ENCODE measurements at regions not wholly inside any gene's neighbourhood (a gene's known extent, or its start where the extent isn't known, plus 50 kb on each side); places are given as distances from the start of the nearest gene placed in this dataset.
"Not testable (repeated sequence)": the region's sequence is repeated elsewhere in the genome, so short reads cannot be mapped to it uniquely, and the experiment has no call there.

DNA sequence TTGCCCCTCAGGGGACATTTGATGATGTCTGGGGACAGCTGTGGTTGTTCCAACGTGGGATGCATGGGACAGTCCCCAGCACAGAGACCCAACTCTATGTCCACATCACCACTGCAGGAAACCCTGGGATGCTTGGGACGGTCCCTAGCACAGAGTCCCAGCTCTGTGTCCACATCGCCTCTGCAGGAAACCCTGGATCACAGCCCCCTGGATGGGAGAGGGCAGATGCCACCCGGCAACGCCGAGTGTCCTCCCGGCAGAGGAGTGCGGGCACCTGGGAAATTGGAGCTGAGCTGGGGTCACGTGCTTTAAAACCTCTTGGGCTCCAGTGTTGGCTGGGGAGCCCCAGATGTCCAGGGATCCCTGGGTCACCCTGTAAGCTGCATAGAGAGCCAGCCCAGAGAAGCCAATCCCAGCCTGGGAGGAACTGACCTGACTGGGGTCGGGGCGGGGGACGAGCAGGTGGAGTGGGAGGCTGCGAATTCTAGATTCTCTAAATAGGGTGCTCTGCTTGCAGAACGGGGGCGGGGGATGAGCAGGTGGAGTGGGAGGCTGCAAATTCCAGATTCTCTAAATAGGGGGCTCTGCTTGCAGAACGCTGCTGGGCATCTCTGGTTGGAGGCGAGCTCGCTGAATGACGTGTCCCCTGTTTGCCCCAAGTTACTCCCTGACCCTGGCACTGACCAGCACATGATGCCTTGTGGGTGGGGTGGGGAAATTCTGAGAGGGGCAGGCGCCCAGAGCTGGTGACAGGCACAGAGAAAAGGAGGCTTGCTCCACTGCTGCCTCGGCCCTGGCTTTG lies 1197.8 kb downstream of the BRD1 start:
- DNase-seq (ENCODE audit: low read depth in 3 of 3): no peak

DNA sequence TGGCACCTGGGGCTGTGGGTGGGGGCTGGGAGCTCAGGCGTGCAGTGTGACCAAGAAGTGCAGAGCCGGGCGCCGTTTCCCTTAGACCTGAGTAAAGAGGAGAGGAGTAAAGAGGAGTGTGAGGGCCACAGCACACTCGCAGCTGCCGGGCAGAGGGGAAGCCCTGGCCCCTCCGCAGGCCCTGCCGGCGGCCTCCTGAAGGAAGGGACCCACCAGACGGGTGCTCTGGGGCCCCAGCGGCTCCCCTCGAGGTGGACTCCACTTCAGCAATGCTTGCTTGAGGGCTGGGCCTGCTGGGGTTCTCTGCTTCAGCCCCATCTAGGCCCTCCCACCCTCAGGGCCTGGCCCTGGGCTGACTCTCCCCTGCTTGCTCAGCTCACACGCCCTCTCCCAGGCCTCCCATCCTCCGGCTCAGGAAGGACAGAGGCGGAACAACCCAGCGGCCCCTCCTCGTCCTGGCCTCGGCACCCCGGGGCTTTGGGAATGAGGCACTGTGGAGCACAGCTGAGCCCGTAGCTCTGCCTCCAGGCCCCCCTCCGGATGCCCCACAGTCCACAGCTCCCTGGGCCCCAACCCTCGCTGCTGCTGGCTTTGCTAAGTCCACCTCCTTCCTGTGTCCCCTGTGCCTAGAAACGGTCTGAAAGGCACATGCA lies 1198.7 kb downstream of the BRD1 start:
- DNase-seq (ENCODE audit: low read depth in 3 of 3): no peak

DNA sequence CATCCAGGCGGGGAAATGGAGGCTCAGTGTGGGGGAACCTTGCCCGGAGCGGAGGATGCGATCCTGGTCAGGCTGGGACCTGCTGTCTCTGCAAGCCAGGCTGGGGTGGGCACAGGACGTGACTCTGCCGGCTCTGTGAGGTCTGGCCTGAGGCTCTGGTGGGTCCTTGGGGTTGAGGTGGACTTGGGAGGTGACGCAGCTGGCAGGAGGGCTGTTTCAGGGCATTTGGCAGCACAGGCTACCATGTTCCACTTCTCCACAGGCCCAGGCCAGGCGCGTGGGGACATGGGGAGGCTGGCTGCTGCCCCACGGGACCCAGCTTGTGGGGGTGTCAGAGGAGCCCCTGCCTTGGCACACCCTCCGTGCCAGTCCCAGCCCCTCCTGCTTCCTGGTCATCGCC lies 1199.7 kb downstream of the BRD1 start:
- no peak for DNase-seq (ENCODE audit: low read depth in 3 of 3)

DNA sequence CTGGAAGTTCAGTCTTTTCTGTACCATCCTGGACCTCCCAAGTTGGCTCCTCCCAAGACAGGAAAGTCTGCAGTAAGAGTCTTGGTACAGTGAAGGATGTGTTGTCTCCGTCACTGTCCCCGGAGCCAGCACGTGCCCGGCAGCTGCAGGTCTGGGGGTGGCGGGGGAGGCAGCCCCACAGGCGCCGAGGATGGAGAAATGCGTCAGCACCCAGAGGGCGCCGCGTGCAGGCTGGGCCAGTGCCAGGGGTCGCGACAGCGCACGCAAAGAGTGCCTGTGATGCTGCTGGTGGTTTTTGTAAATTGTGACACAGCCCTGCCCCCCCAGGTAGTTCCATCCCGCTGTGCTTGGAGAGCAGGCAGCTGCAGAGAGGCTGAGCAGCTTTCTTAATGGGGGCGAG lies 1200.5 kb downstream of the BRD1 start:
- DNase-seq (ENCODE audit: low read depth in 3 of 3): no peak

DNA sequence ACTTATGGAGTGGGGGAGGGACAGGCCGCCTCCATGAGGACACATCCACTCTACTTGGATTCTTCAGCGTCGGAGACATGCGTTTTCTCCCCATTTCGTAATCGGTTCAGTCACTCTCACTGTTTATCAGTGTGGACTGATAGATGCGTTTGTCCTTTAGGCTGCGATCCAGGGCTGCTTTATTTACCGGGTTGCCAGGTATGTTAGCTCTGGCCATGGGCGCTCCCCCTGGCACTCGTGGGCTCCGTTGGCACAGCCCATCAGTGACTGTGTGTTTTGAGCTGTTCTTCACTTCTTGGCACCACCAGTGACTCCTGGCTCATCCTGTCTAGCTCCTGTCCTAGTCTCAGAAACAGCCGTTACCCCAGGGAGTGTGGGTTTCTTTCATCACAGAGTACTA lies 1203.3 kb downstream of the BRD1 start:
- DNase-seq (ENCODE audit: low read depth in 3 of 3): no peak

DNA sequence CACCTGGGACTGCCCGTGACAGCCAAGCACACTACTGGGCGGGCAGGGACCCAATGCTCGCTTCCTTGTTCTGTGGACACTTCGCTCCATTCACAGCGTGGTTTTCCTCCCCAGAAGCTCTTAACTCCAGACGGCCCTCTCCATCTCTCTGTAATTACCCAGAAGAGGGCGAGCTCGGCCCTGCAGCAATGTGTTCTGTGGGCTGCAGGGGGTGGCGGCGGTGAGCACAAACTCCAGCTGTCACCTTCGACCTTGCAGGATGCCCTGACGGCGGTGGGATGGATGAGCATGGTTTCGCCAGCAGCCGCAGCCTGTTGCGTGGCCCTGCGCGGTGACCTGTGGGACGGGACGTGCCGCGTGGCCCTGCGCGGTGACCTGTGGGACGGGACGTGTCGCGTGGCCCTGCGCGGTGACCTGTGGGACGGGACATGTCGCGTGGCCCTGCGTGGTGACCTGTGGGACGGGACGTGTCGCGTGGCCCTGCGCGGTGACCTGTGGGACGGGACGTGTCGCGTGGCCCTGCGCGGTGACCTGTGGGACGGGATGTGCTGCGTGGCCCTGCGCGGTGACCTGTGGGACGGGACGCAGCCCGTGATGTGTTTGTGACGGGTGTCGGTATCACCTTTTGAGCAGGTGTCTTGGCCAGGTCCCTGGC lies 1204.7 kb downstream of the BRD1 start:
- no peak for DNase-seq (ENCODE audit: low read depth in 3 of 3)

DNA sequence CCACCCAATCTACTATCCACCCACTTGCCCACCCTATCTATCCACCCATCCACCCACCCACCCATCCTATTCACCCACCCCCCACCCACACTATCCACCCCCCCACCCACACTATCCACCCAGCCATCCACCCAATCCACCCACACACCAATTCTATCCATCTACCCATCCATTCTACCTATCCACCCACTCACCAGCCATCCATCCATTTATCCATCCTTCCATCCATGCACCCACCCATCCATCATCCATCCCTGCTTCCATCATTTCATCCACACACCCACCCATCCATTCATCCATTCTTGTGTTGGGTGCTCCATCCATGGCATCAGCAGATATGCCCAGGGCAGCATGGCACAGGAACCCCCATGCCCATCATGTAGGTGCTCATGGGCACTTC lies 1206.6 kb downstream of the BRD1 start:
- no peak for DNase-seq (ENCODE audit: low read depth in 3 of 3)

DNA sequence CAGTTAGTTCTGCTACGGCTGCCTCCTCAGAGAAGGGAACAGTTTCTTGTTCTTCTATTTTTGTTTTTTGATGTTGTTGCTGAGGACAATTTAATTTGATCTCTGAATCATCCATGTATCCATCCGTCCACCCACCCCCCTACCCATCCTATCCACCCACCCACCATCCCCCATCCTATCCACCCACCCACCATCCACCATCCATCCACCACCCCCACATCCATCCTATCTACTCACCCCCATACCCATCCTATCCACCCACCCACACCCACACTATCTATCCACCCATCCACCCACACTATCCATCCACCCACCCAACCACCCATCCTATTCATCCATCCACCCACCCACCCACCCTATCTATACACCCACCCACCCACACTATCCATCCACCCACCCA lies 1207.2 kb downstream of the BRD1 start:
- DNase-seq (ENCODE audit: low read depth in 3 of 3): not testable (repeated sequence)

DNA sequence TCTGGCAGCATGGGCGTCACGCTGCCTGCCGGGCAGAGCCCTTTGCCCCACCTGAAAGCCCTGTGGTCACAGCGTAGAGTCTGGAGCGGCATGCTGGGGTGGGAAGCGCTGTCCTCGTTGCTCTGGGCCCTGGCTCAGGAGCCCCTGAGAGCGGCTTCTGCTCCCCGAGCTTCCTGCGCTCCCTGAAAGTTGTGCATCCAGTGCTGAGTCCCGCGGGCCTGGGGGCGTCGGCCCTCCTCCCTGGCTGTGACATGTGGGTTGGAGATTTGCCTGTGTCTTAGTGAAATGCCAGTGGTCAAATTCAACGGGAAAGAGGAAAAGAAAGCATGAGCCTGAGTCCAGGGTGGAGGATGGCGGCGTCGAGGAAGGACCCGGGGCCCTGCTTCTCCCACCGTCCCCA lies 1208.0 kb downstream of the BRD1 start:
- DNase-seq (ENCODE audit: low read depth in 3 of 3): no peak

DNA sequence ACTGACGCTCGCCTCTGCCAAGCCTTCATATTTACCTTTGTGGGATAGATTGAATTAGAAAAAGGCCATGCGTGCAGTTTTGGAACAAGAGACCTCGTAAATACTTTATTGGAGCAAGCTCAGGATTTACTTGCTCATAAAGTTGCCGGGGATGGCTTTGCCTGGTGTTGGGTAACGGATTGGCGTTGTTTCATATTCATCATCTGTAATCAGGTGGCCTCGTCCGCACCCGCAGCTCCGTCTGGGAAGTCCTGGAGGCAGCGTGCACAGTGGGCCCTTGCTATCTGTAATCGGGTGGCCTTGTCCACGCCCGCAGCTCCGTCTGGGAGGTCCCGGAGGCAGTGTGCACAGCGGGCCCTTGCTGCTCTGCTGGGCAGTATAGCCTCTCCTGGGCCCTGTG lies 1209.3 kb downstream of the BRD1 start:
- no peak for DNase-seq (ENCODE audit: low read depth in 3 of 3)

DNA sequence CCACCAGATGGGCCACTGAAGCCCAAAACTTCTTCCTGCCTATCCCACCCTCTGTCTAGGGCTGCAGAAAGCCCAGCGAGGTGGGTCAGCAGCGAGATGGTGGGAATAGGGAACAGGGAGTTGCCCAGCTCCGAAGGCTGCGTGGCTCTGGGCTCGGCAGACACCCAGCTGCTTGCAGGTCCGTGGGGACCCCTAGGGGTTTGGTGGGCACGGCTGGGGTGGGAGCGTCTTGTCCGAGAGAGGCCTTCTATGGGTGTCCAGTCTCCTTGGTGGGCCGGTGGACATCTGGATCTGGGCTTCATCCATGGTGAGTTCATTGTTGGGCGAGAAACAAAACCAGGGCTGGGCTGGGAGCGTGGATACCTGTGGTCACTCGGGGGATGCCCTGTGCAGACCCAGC lies 1211.0 kb downstream of the BRD1 start:
- no peak for DNase-seq (ENCODE audit: low read depth in 3 of 3)

DNA sequence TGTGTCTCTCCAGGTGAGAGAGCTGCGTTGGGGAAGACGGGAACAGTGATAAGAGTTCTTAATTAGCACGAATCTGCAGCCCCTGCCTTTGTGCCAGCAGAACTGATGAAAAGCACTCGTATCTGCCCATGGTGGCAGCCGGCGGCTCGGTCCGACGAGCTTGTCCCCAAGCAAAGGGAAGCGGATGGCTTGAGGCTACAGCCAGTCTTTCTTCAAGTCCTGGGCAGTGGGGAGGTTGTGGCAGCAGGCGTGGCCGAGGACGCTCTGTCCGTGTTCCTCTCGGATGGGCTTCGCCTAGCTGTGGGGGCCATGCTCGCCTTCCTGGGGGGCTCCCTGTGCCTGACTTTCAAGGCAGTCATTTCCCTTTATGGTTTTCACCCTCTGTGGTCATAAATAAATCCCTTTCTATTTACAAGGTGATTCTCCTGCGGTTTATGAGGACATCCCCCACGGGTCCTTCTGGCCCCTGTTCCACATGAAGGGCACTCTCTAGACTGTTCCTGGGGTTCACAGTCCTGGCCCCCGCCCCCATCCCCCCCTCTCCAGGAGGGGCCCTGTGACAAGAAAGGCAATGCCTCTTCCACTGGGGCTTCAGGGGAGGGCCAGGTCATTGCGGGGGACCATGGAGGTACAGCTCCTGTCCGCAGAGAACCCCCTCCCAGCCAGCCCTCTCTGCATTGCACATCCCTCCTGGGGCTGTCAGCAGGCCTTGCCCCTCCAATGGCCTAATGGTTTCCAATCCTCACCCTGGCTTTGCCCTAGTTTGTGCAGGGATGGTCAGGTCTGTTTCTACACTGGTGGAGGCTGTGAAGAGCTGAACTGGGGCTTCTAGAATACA lies 1212.3 kb downstream of the BRD1 start:
- no peak for DNase-seq (ENCODE audit: low read depth in 3 of 3)

DNA sequence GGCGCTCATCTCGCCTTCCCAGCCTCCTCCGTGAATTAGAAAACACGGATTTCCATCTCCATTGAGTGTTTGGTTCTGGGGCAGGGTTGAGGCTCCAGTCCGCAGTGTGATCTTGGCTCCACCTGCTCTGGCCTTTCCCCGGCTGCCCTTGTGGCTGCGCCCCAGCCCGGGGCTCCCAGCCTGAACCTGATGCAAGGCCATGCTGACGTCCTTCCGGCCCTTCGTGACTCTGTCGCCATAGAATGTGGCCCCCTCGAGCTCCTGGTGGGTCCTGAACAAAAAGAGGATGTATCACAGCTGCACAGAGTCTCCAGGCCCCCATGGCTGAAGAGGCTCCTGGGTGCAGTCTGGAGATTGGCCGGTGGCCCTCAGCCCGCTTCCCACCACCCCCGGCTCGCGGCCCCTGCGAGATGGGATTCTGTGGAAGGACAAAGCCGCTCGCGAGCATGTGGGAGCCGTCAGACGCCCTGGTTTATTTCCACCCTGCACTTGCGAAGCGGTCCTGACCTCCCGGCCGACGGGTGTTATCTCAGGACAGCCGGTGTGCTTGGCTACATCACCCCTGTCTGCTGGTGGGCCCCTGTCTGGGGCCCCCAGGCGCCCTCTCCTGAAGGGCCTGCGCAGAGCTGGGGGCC lies 1214.0 kb downstream of the BRD1 start:
- DNase-seq (ENCODE audit: low read depth in 3 of 3): no peak

DNA sequence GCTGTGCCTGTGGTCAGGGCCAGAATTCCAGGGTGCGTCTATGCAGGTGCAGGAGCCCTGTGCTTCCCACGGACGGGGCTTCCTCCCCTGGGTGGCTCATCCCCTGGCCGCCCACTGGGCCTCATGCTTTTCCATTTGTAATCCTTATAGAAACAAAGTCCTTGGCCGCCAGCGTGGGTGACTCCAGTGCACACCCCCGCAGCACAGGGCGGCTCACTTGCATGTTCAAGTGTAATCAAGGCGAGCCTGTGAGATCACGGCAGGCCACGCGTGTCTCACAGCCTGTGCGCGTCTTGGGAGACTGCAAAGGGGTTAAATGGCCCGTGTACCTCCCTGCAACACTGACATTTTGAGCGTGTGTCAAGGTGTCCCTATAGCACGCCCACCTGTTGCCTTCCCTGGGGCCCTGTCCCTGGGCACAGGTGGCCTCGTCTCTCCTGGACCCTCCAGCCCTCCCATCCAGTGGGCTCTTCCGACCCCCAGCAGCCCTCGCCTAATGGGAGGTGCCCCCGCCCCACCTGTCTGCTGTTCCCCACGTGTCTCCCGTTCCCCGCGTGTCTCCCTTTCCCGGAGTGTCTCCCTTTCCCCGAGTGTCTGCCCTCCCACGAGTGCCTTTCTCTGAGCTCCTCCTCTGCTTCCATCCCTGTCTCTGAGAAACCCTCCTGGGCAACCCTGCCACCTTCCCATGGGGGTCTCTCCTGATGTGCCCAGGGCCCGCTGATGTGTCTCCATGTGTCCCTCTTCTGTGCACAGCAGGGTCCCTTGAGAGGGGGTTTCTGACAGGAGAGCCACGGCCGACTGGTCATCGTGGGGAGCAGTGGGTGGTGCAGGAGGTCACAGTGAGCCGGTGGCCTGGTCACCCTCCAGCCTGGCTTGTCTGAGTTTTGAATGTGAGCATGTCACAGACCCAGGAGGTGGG lies 1215.3 kb downstream of the BRD1 start:
- DNase-seq (ENCODE audit: low read depth in 3 of 3): no peak

DNA sequence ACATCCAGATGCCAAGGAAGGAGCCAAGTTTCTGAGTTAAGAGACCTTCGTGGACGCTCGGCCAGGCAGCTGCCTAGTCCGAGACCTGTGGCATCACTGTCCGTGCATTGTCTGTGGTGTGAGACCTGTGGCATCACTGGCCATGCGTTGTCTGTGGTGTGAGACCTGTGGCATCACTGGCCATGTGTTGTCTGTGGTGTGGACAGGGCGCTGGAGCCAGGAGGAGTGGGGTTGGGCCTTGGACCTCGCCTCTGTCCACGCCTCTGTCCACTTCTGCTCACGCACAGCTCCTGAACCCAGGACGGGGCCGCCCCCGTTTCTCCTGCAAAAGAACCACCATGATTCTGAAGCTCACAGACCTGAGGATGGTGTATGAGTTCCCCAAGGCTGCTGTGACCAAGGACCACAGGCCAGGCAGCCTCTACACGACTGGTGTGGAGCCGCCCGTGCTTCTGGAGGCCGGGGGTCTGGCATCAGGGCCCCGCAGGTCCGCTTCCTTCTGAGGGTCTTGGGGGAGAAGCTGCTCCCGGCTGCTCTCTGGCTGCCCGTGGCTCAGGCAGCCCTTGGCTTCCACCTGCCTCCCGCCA lies 1218.3 kb downstream of the BRD1 start:
- DNase-seq (ENCODE audit: low read depth in 3 of 3): no peak

DNA sequence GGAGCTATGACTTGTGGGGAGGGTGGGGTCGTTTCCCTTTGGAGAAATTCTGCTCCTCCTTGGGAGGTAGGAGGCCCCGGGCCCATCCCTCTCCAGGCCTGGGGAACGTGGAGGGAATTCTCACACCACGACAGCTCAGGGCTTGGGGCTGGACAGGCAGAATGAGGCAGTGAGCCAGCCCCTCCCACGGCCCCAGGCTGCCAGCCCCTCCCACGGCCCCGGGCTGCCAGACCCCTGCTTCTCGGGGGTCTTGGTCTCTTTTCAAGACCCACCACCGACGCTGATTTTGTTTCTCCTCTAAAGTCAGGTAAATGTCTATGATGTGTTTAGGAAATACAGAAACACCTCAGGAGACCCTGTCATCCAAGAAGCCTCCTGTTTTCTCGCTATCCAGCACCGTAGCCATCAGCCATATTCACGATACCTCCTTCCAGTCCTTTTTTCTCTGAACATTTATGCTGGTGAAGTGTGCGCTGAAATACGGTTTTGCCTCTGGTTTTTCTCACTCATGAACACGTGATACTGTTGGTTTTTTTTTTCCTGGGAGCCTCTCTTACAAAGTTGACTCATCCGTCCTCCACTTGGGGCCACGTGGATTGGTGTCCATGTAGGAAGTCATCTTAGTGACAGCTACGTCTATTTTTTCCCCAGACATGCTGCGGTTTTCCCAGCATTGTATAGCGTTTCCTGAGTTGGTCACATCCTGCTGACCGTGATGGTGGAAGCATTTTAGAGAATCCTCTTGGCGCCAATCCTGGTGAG lies 1219.6 kb downstream of the BRD1 start:
- no peak for DNase-seq (ENCODE audit: low read depth in 3 of 3)

DNA sequence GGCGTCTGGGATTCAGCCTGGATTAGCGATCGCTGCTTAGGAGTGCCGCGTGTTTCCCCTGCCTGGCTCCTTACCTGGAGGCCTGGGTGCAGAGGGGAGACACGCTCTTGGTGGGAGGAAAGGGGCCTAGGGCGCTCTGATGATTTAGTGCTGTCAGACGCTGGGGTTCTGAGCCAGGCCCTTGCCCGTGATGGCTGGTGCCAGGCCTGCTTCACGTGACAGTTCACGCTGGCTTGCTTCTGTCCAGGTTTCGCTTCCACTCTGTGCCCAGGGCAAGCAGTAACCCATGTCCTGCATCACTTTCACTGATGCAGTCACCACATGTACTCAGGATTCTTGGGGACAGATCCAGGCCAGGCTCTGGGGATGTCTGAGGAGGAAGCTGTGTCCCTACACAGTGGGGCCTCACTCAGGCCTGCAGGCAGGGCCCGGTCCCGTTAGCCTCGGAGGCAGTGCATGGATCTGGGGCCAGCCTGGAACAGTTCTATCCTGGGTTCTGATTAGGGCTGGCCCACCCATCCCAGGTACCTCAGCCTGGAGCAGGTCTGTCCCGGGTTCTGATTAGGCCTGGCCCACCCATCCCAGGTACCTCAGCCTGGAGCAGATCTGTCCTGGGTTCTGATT lies 1220.9 kb downstream of the BRD1 start:
- no peak for DNase-seq (ENCODE audit: low read depth in 3 of 3)

DNA sequence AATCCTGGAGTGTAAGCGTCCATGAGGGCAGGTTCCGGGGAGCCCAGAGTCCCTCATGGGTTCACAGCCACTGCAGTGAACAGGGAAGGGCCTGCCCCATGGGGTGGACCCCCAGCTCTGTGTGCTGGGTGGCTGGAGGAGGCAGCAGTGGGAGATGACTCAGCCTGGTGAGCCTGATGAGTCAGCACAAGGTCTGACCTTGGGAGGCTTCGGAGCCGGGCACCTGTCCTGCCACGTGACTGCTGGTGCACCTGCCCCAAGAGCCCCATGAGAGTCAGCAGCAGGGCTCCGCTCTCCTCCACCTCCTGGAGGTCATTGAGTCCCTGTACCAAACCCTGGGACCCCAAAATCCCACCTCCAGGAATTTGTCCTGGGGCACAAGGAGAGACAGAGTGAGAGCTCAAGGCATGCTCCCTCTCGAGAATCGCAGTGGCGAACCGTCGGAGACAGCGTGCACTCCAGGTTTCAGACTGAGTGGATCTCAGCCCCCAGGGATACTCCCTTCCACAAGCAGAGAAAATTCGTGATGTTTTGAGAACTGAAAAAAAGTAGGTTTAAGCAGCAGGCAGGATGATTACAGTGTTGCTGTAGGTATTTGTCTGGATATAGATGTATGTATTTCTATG lies 1221.7 kb downstream of the BRD1 start:
- no peak for DNase-seq (ENCODE audit: low read depth in 3 of 3)

DNA sequence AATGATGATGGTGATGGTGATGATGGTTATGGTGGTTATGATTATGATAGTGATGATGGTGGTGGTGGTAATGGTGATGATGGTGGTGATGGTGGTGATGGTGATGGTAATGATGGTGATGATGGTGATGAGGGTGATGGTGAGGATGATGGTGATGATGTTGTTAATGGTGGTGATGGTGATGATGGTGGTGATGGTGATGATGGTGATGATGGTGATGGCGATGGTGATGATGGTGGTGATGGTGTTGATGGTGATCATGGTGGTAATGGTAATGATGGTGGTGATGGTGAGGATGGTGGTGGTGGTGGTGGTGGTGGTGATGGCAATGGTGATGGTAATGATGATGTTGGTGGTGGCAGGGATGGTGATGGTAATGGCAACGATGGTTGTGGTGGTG lies 1222.5 kb downstream of the BRD1 start:
- no peak for DNase-seq (ENCODE audit: low read depth in 3 of 3)

Data from stimulated activated CD4-positive, alpha-beta T cell treated with anti-CD3 and anti-CD28 coated beads, TNF-alpha, amount 100 ng/mL, for 48 hours (primary cell).